OCI-LY7 (cell line): ENCODE measurements at regions not wholly inside any gene's neighbourhood (a gene's known extent, or its start where the extent isn't known, plus 50 kb on each side); places are given as distances from the start of the nearest gene placed in this dataset.

Experiments used
- BruUV-seq: library from RNA; stranded (reverse); fragments of 400-500 nt; replicated peaks from 2 replicates; lab custom pipeline; 2021; lab: Mats Ljungman, UMichigan
- CTCF ChIA-PET: fragments of 300-600 bp; sonication (Branson Sonifier 250); formaldehyde crosslinking; loops from one replicate; lab custom pipeline; 2022; ENCODE audit warnings: antibody characterized with exemption; ENCODE audit not compliant: unreplicated experiment; lab: Charles Lee
- POLR2A ChIA-PET: fragments of 300-600 bp; sonication (Branson Sonifier 250); formaldehyde crosslinking; loops from one replicate; lab custom pipeline; 2022; ENCODE audit warnings: antibody characterized with exemption; lab: Charles Lee
- DNase-seq: peaks from one replicate; pipeline ENCODE4 v3.0.0-alpha.2; 2015; ENCODE audit warnings: low spot score
- H2AFZ ChIP-seq: fragments of 200-600 bp; sonication (generic), shearing (Covaris generic); 2 replicates; pipeline ENCODE4 v1.6.1; 2014; ENCODE audit warnings: mild to moderate bottlenecking, antibody characterized with exemption, low read length, moderate library complexity
- H3K27ac ChIP-seq: fragments of 200-600 bp; sonication (generic); 2 replicates; pipeline ENCODE4 v1.5.1; 2014; ENCODE audit warnings: mixed run types, low read depth, mild to moderate bottlenecking, moderate library complexity, low read length, inconsistent platforms; ENCODE audit not compliant: poor library complexity, severe bottlenecking
- H3K36me3 ChIP-seq: fragments of 200-600 bp; sonication (generic); 2 replicates; pipeline ENCODE4 v1.6.1; 2014; ENCODE audit warnings: mild to moderate bottlenecking, antibody characterized with exemption, low read length, moderate library complexity, mixed read lengths; ENCODE audit not compliant: insufficient read depth
- H3K4me1 ChIP-seq: fragments of 200-600 bp; sonication (generic); 2 replicates; pipeline ENCODE4 v1.5.1; 2014; ENCODE audit warnings: mild to moderate bottlenecking, low read length; ENCODE audit not compliant: insufficient read depth, poor library complexity, severe bottlenecking
- H3K4me2 ChIP-seq: fragments of 200-600 bp; sonication (generic); 2 replicates; pipeline ENCODE4 v1.6.1; 2014; ENCODE audit warnings: mild to moderate bottlenecking, low read length
- H3K4me3 ChIP-seq: fragments of 200-600 bp; sonication (generic); 2 replicates; pipeline ENCODE4 v1.5.1; 2014; ENCODE audit warnings: mild to moderate bottlenecking, low read depth, low read length; ENCODE audit not compliant: poor library complexity, severe bottlenecking
- H3K79me2 ChIP-seq: fragments of 200-600 bp; sonication (generic); 2 replicates; pipeline ENCODE4 v1.6.1; 2016; ENCODE audit warnings: low read depth, mild to moderate bottlenecking, low read length, moderate library complexity, mixed read lengths; ENCODE audit not compliant: insufficient read depth
- H3K9me2 ChIP-seq: fragments of 200-600 bp; sonication (generic); 2 replicates; pipeline ENCODE4 v1.6.1; 2016; ENCODE audit warnings: mild to moderate bottlenecking, low read length, mixed read lengths; ENCODE audit not compliant: insufficient read depth
- H3K9me3 ChIP-seq: fragments of 200-600 bp; sonication (generic); 2 replicates; pipeline ENCODE4 v1.6.1; 2014; ENCODE audit warnings: mild to moderate bottlenecking, mixed run types, low read length, mixed read lengths
- H4K20me1 ChIP-seq: fragments of 200-600 bp; sonication (generic); 2 replicates; pipeline ENCODE4 v1.6.1; 2014; ENCODE audit warnings: mild to moderate bottlenecking, antibody characterized with exemption, low read length, moderate library complexity, mixed read lengths; ENCODE audit not compliant: insufficient read depth
- CTCF ChIP-seq: fragments of 200-600 bp; sonication (generic); conservative IDR thresholded peaks from 2 replicates; pipeline ENCODE4 v1.5.1; 2014; ENCODE audit warnings: mild to moderate bottlenecking, antibody characterized with exemption, low read length, moderate library complexity, mixed read lengths
- EZH2phosphoT487 ChIP-seq: fragments of 200-600 bp; sonication (generic); IDR thresholded peaks from 2 replicates; pipeline ENCODE4 v1.6.1; 2018; ENCODE audit warnings: low read depth, borderline replicate concordance, mild to moderate bottlenecking, mixed run types, antibody characterized with exemption, low read length, moderate library complexity, mixed read lengths
- intact Hi-C: fragments of 100-400 bp; cut with micrococcal nuclease; formaldehyde crosslinking; loops from one replicate; pipeline ENCODE4 v1.10.0; 2022; ENCODE audit not compliant: unreplicated experiment

- POLR2A ChIA-PET: no interaction called here
- no TSS peak for BruUV-seq
These were observed 55.2 kb upstream of the SLIT3 start for GRCh38 chr5:169356181-169356580.

DNA sequence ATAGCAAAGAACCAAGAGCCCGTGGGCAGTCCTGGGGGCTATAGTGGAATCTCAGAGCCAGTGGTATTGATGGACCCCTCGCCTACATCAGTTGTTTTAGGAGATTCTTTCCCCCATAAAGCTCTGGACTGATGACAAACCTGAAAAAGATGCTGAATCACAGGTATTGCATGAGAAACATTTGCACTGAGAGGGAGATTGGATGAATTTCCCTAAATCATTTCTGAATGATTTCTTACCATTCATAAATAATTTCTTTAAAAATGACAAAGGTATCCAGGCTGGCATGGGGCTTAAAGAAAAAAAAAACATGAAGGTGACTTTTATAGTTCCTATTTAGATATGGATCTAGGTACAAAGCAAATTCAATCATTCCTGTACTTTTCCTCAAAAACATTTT is 54.0 kb upstream of the SLIT3 start:
- TF ChIP-seq CTCF (no peak), EZH2phosphoT487 (no peak)
- CTCF ChIA-PET: no interaction called here
- H3K9me3 ChIP-seq: no peaks in the 10 kb centered on the region
- H3K4me3 ChIP-seq: no peak overlapping the region
- POLR2A ChIA-PET: no interaction called here
- no peaks in the 10 kb centered on the region for H3K79me2 ChIP-seq
- H3K27ac ChIP-seq: no peak overlapping the region
- H2AFZ ChIP-seq: no peak overlapping the region
- H3K4me1 ChIP-seq: no peaks in the 10 kb centered on the region
- BruUV-seq: no TSS peak
- no peak overlapping the region for H3K4me2 ChIP-seq
- intact Hi-C loops: no loop called here
- H3K9me2 ChIP-seq: no peaks in the 10 kb centered on the region
- no peaks in the 10 kb centered on the region for H3K36me3 ChIP-seq
- no peaks in the 10 kb centered on the region for H4K20me1 ChIP-seq
- DNase-seq: no peak

More at GRCh38 chr5:169356181-169356580, 55.2 kb upstream of the SLIT3 start:
- no peaks in the 10 kb centered on the region for H3K36me3 ChIP-seq
- H3K27ac ChIP-seq: no peak overlapping the region
- no peaks in the 10 kb centered on the region for H3K4me1 ChIP-seq
- CTCF ChIA-PET: no interaction called here
- intact Hi-C loops: no loop called here
- no peak for DNase-seq
- H3K9me3 ChIP-seq: no peaks in the 10 kb centered on the region
- no peaks in the 10 kb centered on the region for H4K20me1 ChIP-seq
- H2AFZ ChIP-seq: no peak overlapping the region
- TF ChIP-seq EZH2phosphoT487 (no peak), CTCF (no peak)
- H3K79me2 ChIP-seq: no peaks in the 10 kb centered on the region
- H3K4me2 ChIP-seq: no peak overlapping the region
- H3K4me3 ChIP-seq: no peak overlapping the region
- no peaks in the 10 kb centered on the region for H3K9me2 ChIP-seq

DNA sequence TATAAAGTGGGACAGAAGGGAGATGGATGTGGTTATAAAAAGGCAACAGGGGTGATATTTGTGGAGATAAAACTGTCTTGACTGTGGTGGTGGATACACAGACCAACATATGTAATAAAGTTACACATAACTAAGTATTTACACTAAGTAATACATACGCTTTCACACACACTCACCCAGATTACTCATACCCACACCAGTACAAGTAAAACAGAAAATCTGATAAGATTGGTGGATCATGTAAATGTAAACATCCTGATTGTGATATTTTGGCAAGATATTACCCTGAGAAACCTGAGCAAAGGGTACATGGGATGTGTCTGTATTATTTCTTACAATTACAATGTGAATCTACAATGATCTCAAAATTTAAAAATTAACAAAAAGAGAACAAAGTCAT is 53.3 kb upstream of the SLIT3 start:
- no peaks in the 10 kb centered on the region for H3K9me2 ChIP-seq
- POLR2A ChIA-PET: no interaction called here
- H3K36me3 ChIP-seq: no peaks in the 10 kb centered on the region
- intact Hi-C loops: no loop called here
- no peak overlapping the region for H2AFZ ChIP-seq
- CTCF ChIA-PET: no interaction called here
- H3K4me1 ChIP-seq: no peaks in the 10 kb centered on the region
- no TSS peak for BruUV-seq
- no peak overlapping the region for H3K27ac ChIP-seq
- H3K4me3 ChIP-seq: no peak overlapping the region
- DNase-seq: no peak
- TF ChIP-seq EZH2phosphoT487: no peak
- TF ChIP-seq CTCF: no peak
- H3K79me2 ChIP-seq: no peaks in the 10 kb centered on the region
- H3K4me2 ChIP-seq: no peak overlapping the region
- H3K9me3 ChIP-seq: no peaks in the 10 kb centered on the region
- H4K20me1 ChIP-seq: no peaks in the 10 kb centered on the region
